GM21619 (cell line): ENCODE measurements at regions not wholly inside any gene's neighbourhood (a gene's known extent, or its start where the extent isn't known, plus 50 kb on each side); places are given as distances from the start of the nearest gene placed in this dataset.

Experiments
- ATAC-seq: cut with Tn5 transposase; IDR thresholded peaks from one replicate; pipeline ENCODE4 v1.9.1; 2021; ENCODE audit not compliant: unreplicated experiment

GRCh38 chr7:16320099-16320660 is 101.2 kb downstream of the CRPPA start:
- ATAC-seq, result no peak

- ATAC-seq, result no peak
These were observed 102.1 kb downstream of the CRPPA start for GRCh38 chr7:16318989-16319915.

- ATAC-seq, result no peak
These were observed 102.9 kb downstream of the CRPPA start for GRCh38 chr7:16318463-16318862.

GRCh38 chr7:16317406-16317805 is 103.9 kb downstream of the CRPPA start:
- no peak for ATAC-seq

GRCh38 chr7:16315280-16315679 is 106.1 kb downstream of the CRPPA start:
- ATAC-seq, result no peak

GRCh38 chr7:16309129-16309528 is 112.2 kb downstream of the CRPPA start:
- ATAC-seq, result no peak

GRCh38 chr7:16301291-16301690 is 120.0 kb downstream of the CRPPA start:
- ATAC-seq, result no peak

- ATAC-seq, result no peak
These were observed 120.9 kb downstream of the CRPPA start for GRCh38 chr7:16300361-16300895.

GRCh38 chr7:16299853-16300252 is 121.5 kb downstream of the CRPPA start:
- no peak for ATAC-seq

- no peak for ATAC-seq
These were observed 123.1 kb downstream of the CRPPA start for GRCh38 chr7:16298221-16298620.

GRCh38 chr7:16295558-16295957 is 125.8 kb downstream of the CRPPA start:
- no peak for ATAC-seq

- no peak for ATAC-seq
These were observed 127.5 kb downstream of the CRPPA start for GRCh38 chr7:16293669-16294425.

- no peak for ATAC-seq
These were observed 136.8 kb downstream of the CRPPA start for GRCh38 chr7:16284581-16284980.

- no peak for ATAC-seq
These were observed 143.1 kb downstream of the CRPPA start for GRCh38 chr7:16278167-16278787.

- no peak for ATAC-seq
These were observed 149.2 kb downstream of the CRPPA start for GRCh38 chr7:16271990-16272665.

- ATAC-seq, result no peak
These were observed 149.9 kb downstream of the CRPPA start for GRCh38 chr7:16271355-16271915.

- no peak for ATAC-seq
These were observed 150.5 kb downstream of the CRPPA start for GRCh38 chr7:16270844-16271243.

- ATAC-seq, result no peak
These were observed 152.2 kb downstream of the CRPPA start for GRCh38 chr7:16268821-16269768.
